ENCODE measurements at regions not wholly inside any gene's neighbourhood (a gene's known extent, or its start where the extent isn't known, plus 50 kb on each side); places are given as distances from the start of the nearest gene placed in this dataset.

DNA sequence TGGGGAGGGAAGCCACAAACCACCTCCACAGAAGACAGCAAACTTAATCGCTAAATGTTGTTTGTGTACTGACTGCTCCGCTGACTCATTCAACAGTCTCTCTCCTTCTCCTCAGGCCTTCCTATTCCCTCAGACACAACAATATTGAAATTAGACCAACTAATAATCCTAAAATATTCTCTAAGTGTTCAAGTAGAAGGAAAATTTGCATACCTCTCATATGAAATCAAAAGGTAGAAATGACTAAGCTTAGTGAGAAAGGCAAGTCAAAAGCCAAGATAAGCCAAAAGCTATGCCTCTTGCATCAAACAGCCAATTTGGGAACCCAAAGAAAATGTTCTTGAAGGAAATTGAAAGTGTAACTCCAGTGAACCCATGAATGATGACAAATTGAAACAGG is 75.7 kb upstream of the ARHGAP24 start:
- Mint-ChIP-seq H3K27me3 (ENCODE audit: insufficient read depth, unreplicated experiment) (peaks cover 12% of the 10 kb centered on the region), H3K27ac (ENCODE audit: unreplicated experiment) (no peak overlapping the region), H3K4me3 (ENCODE audit: unreplicated experiment) (no peak overlapping the region), H3K9me3 (ENCODE audit: unreplicated experiment) (no peaks in the 10 kb centered on the region), H3K36me3 (ENCODE audit: insufficient read depth, unreplicated experiment) (no peaks in the 10 kb centered on the region), H3K4me1 (ENCODE audit: low read depth, unreplicated experiment) (no peaks in the 10 kb centered on the region)
- H3K27me3 ChIP-seq (replicated peaks; ENCODE audit: control insufficient read depth, insufficient read depth, low read length) = no peaks in the 10 kb centered on the region
- H3K36me3 ChIP-seq (ENCODE audit: control insufficient read depth, insufficient read depth, low read length) = no peaks in the 10 kb centered on the region
- no TSS peak for BruUV-seq (replicated peaks)
- no peaks in the 10 kb centered on the region for H3K9me3 ChIP-seq
- TF ChIP-seq, protein P1, sequence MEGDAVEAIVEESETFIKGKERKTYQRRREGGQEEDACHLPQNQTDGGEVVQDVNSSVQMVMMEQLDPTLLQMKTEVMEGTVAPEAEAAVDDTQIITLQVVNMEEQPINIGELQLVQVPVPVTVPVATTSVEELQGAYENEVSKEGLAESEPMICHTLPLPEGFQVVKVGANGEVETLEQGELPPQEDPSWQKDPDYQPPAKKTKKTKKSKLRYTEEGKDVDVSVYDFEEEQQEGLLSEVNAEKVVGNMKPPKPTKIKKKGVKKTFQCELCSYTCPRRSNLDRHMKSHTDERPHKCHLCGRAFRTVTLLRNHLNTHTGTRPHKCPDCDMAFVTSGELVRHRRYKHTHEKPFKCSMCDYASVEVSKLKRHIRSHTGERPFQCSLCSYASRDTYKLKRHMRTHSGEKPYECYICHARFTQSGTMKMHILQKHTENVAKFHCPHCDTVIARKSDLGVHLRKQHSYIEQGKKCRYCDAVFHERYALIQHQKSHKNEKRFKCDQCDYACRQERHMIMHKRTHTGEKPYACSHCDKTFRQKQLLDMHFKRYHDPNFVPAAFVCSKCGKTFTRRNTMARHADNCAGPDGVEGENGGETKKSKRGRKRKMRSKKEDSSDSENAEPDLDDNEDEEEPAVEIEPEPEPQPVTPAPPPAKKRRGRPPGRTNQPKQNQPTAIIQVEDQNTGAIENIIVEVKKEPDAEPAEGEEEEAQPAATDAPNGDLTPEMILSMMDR (IDR thresholded peaks at IDR 0.05; ENCODE audit: insufficient read depth in 1 of 2, low read depth in 1 of 2, low read length in 1 of 2, severe bottlenecking in 1 of 2, unreplicated experiment in 1 of 2) = no peak
- H3K4me1 ChIP-seq = no peaks in the 10 kb centered on the region
- H3K4me3 ChIP-seq (ENCODE audit: low read depth, low read length) = no peak overlapping the region
- intact Hi-C loops (cut with micrococcal nuclease; ENCODE audit: unreplicated experiment) = no loop called here
- DNase-seq = no peak
- ChIA-PET CTCF (no interaction called here), POLR2A (no interaction called here)

DNA sequence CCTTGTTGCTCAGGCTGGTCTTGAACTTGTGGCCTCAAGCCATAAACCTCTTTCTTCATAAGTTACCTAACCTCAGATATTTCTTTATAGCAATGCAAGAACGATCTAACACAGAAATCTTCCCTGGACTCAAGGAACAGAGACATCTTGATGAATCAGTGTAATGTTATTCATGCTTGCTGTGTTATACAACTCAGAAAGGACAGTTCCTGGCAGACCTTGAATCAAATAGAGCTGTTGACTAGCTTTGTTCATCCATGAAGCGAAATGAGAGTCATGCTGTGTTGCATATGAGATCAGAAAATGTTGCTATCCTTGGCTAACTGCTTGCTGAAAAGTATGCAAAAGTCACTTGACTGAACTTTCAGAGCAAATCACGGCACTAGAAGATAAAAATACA is 72.6 kb upstream of the ARHGAP24 start:
- Histone ChIP-seq H3K4me1 (no peaks in the 10 kb centered on the region), H3K27me3 (replicated peaks; ENCODE audit: control insufficient read depth, insufficient read depth, low read length) (no peaks in the 10 kb centered on the region), H3K9me3 (no peaks in the 10 kb centered on the region), H3K4me3 (ENCODE audit: low read depth, low read length) (no peak overlapping the region), H3K36me3 (ENCODE audit: control insufficient read depth, insufficient read depth, low read length) (no peaks in the 10 kb centered on the region)
- Mint-ChIP-seq H3K4me1 (ENCODE audit: low read depth, unreplicated experiment) (no peaks in the 10 kb centered on the region), H3K27me3 (ENCODE audit: insufficient read depth, unreplicated experiment) (peaks cover 12% of the 10 kb centered on the region), H3K36me3 (ENCODE audit: insufficient read depth, unreplicated experiment) (no peaks in the 10 kb centered on the region), H3K4me3 (ENCODE audit: unreplicated experiment) (no peak overlapping the region), H3K9me3 (ENCODE audit: unreplicated experiment) (no peaks in the 10 kb centered on the region), H3K27ac (ENCODE audit: unreplicated experiment) (no peak overlapping the region)
- intact Hi-C loops (cut with micrococcal nuclease; ENCODE audit: unreplicated experiment) = no loop called here
- TF ChIP-seq, protein P1 (IDR thresholded peaks at IDR 0.05; ENCODE audit: insufficient read depth in 1 of 2, low read depth in 1 of 2, low read length in 1 of 2, severe bottlenecking in 1 of 2, unreplicated experiment in 1 of 2) = no peak
- ChIA-PET POLR2A (no interaction called here), CTCF (no interaction called here)
- no TSS peak for BruUV-seq (replicated peaks)
- DNase-seq = no peak

DNA sequence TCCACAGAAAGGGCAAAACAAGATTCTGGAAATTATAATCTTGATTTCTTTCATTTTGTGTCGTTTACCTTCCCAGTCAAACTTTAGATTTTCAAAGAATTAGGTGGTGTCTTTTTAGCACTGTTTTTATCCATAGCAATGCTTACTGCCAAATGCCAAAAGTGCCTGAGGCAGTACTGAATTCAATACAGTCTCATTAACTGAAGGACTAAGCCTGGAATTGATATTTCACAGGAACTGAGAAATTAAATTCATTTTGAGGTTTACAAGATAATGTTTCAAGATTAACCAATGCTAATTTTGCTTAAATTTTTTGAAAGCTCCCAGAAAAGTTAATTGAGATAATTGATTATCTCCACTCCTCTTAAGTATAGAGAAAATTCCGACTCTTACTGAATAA is 68.8 kb upstream of the ARHGAP24 start:
- intact Hi-C loops (cut with micrococcal nuclease; ENCODE audit: unreplicated experiment) = no loop called here
- Histone ChIP-seq H3K36me3 (ENCODE audit: control insufficient read depth, insufficient read depth, low read length) (no peaks in the 10 kb centered on the region), H3K9me3 (no peaks in the 10 kb centered on the region), H3K4me1 (no peaks in the 10 kb centered on the region), H3K4me3 (ENCODE audit: low read depth, low read length) (no peak overlapping the region), H3K27me3 (replicated peaks; ENCODE audit: control insufficient read depth, insufficient read depth, low read length) (no peaks in the 10 kb centered on the region)
- no peak overlapping the region for H3K4me3 Mint-ChIP-seq (ENCODE audit: unreplicated experiment)
- ChIA-PET CTCF (no interaction called here), POLR2A (no interaction called here)
- no peaks in the 10 kb centered on the region for H3K27me3 Mint-ChIP-seq (ENCODE audit: insufficient read depth, unreplicated experiment)
- no peak for DNase-seq
- TF ChIP-seq, protein P1 (IDR thresholded peaks at IDR 0.05; ENCODE audit: insufficient read depth in 1 of 2, low read depth in 1 of 2, low read length in 1 of 2, severe bottlenecking in 1 of 2, unreplicated experiment in 1 of 2) = no peak
- no peaks in the 10 kb centered on the region for H3K36me3 Mint-ChIP-seq (ENCODE audit: insufficient read depth, unreplicated experiment)
- H3K4me1 Mint-ChIP-seq (ENCODE audit: low read depth, unreplicated experiment) = no peaks in the 10 kb centered on the region
- H3K27ac Mint-ChIP-seq (ENCODE audit: unreplicated experiment) = no peak overlapping the region
- BruUV-seq (replicated peaks) = no TSS peak
- H3K9me3 Mint-ChIP-seq (ENCODE audit: unreplicated experiment) = no peaks in the 10 kb centered on the region

Measured in Caco-2 (cell line).